Lung (tissue), 11 donors: ENCODE measurements at regions not wholly inside any gene's neighbourhood (a gene's known extent, or its start where the extent isn't known, plus 50 kb on each side); places are given as distances from the start of the nearest gene placed in this dataset.

Experiments
- ATAC-seq: fragments of 200-7000 bp; cut with Tn5 transposase; one replicate; pipeline ENCODE4 v1.9.1; 2020; ENCODE audit warnings: moderate number of reproducible peaks; ENCODE audit not compliant: insufficient read depth, low FRiP score
- DNase-seq, 3 donors: peaks; one replicate each; pipeline ENCODE4 v3.0.0-alpha.2; 2013 to 2017
- H3K27ac ChIP-seq, 2 donors: one replicate each; pipeline ENCODE4 v1.5.1; 2013; ENCODE audit warnings: mild to moderate bottlenecking in 2 of 2, moderate library complexity in 2 of 2, control low read depth in 1 of 2, inconsistent platforms in 1 of 2, low read depth in 1 of 2, low read length in 1 of 2
- H3K27me3 ChIP-seq, 3 donors: one replicate each; pipeline ENCODE4 v1.5.1; 2013; ENCODE audit warnings: low read length in 2 of 3; ENCODE audit not compliant: control insufficient read depth in 3 of 3, insufficient read depth in 3 of 3
- H3K36me3 ChIP-seq, 4 donors: one replicate each; pipeline ENCODE4 v1.5.1; 2013; ENCODE audit warnings: low read length in 4 of 4, mild to moderate bottlenecking in 1 of 4, moderate library complexity in 1 of 4; ENCODE audit not compliant: control insufficient read depth in 4 of 4, insufficient read depth in 4 of 4
- H3K4me1 ChIP-seq, 5 donors: one replicate each; pipeline ENCODE4 v1.5.1; 2013; ENCODE audit warnings: low read length in 5 of 5, mild to moderate bottlenecking in 2 of 5, moderate library complexity in 1 of 5; ENCODE audit not compliant: control insufficient read depth in 5 of 5, insufficient read depth in 5 of 5
- H3K4me3 ChIP-seq: one replicate; pipeline ENCODE4 v1.5.1; 2013; ENCODE audit warnings: mild to moderate bottlenecking, control low read depth, moderate library complexity
- H3K9ac ChIP-seq, 2 donors: one replicate each; pipeline ENCODE4 v1.5.1; 2013; ENCODE audit warnings: low read length in 2 of 2, control low read depth in 1 of 2; ENCODE audit not compliant: insufficient read depth in 1 of 2
- H3K9me3 ChIP-seq, 4 donors: one replicate each; pipeline ENCODE4 v1.5.1; 2013; ENCODE audit warnings: low read length in 3 of 4, mild to moderate bottlenecking in 1 of 4, moderate library complexity in 1 of 4; ENCODE audit not compliant: control insufficient read depth in 4 of 4, insufficient read depth in 3 of 4
- CTCF ChIP-seq: IDR thresholded peaks from 2 replicates; pipeline ENCODE4 v1.5.1; 2012; ENCODE audit warnings: mild to moderate bottlenecking; ENCODE audit errors: control extremely low read depth, extremely low read depth
- WGBS, 2 donors: extraction: QIAGEN DNeasy Blood & Tissue Kit; methylation state at CpG; one replicate each; pipeline ENCODE4 v1.1.7; 2013; 5-methylcytosine and 5-hydroxymethylcytosine counted together
- donor health status: control.
- donor health status: control.
- donor health status: Bipolar disorder and iron deficiency.
- donor health status: healthy.
- donor health status: DM: yes; HTN: yes; CAD: no.

GRCh38 chr19:27722625-27723024 lies 1490.3 kb downstream of the UQCRFS1 start:
- Histone ChIP-seq H3K9me3 (peaks cover 2 to 28% (median 5%) of the 10 kb centered on the region in 4 donors), H3K4me3 (no peak overlapping the region), H3K27ac (no peak overlapping the region), H3K9ac (no peak overlapping the region), H3K4me1 (no peaks in the 10 kb centered on the region), H3K27me3 (no peaks in the 10 kb centered on the region), H3K36me3 (peaks cover 0 to 8% (median 0%) of the 10 kb centered on the region in 4 donors)
- no peak for DNase-seq
- ATAC-seq: no peak
- WGBS, 2 donors: 75 to 83% methylated on average over 4 of the region's 4 CpGs
- TF ChIP-seq CTCF: no peak

GRCh38 chr19:27720155-27720554 lies 1492.8 kb downstream of the UQCRFS1 start:
- no peak overlapping the region for H3K4me3 ChIP-seq
- no peak for TF ChIP-seq CTCF
- no peaks in the 10 kb centered on the region for H3K27me3 ChIP-seq
- ATAC-seq (no peak), DNase-seq (no peak)
- H3K36me3 ChIP-seq: no peaks in the 10 kb centered on the region
- H3K4me1 ChIP-seq: no peaks in the 10 kb centered on the region
- H3K9me3 ChIP-seq: peaks cover 4 to 31% (median 7%) of the 10 kb centered on the region in 4 donors
- no peak overlapping the region for H3K9ac ChIP-seq
- WGBS, 2 donors: 81 to 87% methylated on average over 5 of the region's 5 CpGs
- H3K27ac ChIP-seq: no peak overlapping the region

- DNase-seq: no peak
- Histone ChIP-seq H3K27ac (no peak overlapping the region), H3K36me3 (no peaks in the 10 kb centered on the region), H3K9ac (no peak overlapping the region), H3K9me3 (peaks cover 2 to 29% (median 6%) of the 10 kb centered on the region in 4 donors), H3K4me1 (no peaks in the 10 kb centered on the region), H3K27me3 (no peaks in the 10 kb centered on the region), H3K4me3 (no peak overlapping the region)
- TF ChIP-seq CTCF: no peak
- 85 to 90% methylated on average over 6 of the region's 6 CpGs for WGBS, 2 donors
- no peak for ATAC-seq
These were observed 1493.9 kb downstream of the UQCRFS1 start for GRCh38 chr19:27719034-27719433.

- ATAC-seq: no peak
- Histone ChIP-seq H3K4me3 (no peak overlapping the region), H3K36me3 (no peaks in the 10 kb centered on the region), H3K27ac (no peak overlapping the region), H3K27me3 (no peaks in the 10 kb centered on the region), H3K9ac (no peak overlapping the region), H3K9me3 (peaks cover 2 to 25% (median 6%) of the 10 kb centered on the region in 4 donors), H3K4me1 (no peaks in the 10 kb centered on the region)
- WGBS, 2 donors: 65 to 69% methylated on average over 4 of the region's 4 CpGs
- no peak for TF ChIP-seq CTCF
- no peak for DNase-seq
These were observed 1494.7 kb downstream of the UQCRFS1 start for GRCh38 chr19:27718234-27718633.
